NCI-H460 (cell line): ENCODE measurements at regions not wholly inside any gene's neighbourhood (a gene's known extent, or its start where the extent isn't known, plus 50 kb on each side); places are given as distances from the start of the nearest gene placed in this dataset.

ENCODE experiments used
- DNase-seq: peaks from one replicate; pipeline ENCODE4 v3.0.0-alpha.2; 2016; ENCODE audit warnings: low read depth; ENCODE audit errors: extremely low read depth

- no peak for DNase-seq
These were observed 714.8 kb downstream of the DHX35 start for GRCh38 chr20:39676857-39677391.

- no peak for DNase-seq
These were observed 714.1 kb downstream of the DHX35 start for GRCh38 chr20:39676241-39676640.

DNA sequence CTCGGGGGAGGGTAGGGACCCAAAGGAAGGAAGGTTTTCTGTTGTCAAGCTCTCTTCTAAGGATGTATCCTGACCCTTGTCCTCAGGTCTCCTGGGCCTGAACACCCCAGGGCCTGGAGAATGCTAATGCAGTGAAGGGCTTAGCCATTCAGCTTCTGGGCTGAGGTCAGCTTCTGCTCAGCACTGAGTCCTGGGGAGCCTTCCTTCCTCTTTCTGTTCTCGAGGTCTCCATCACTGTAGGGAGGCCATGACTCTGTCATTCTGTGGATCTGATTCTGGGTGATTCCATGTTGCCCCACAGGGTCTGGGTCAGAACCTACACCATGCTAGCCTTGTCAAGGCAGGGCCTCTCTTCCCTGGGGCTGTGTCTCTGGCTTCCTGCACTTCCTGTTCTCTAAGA is 712.7 kb downstream of the DHX35 start:
- DNase-seq, result no peak

DNA sequence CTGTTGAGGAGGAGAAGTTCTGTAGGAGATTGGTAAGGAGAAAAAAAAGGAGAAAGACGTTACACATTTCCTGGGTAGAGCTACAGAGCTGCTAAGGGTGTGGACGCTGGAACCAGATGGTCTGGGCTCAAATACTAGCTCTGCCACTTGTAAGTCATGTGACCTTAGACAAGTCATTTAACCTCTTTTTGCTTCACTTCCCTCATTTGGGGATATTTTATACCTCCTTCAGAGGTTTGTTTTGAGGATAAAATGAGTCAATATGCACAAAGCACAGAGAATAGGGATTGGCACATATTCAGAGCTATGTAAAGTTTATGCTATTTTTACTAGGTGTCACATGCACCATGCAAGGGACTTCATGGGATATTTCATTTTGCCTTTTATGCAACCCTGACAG is 708.8 kb downstream of the DHX35 start:
- no peak for DNase-seq

GRCh38 chr20:39669659-39670058 is 707.5 kb downstream of the DHX35 start:
- DNase-seq, result no peak

GRCh38 chr20:39668038-39668437 is 705.9 kb downstream of the DHX35 start:
- DNase-seq, result no peak

- DNase-seq, result peak; percentile 3
These were observed 699.7 kb downstream of the DHX35 start for GRCh38 chr20:39661833-39662232.

GRCh38 chr20:39660965-39661364 is 698.8 kb downstream of the DHX35 start:
- no peak for DNase-seq

DNA sequence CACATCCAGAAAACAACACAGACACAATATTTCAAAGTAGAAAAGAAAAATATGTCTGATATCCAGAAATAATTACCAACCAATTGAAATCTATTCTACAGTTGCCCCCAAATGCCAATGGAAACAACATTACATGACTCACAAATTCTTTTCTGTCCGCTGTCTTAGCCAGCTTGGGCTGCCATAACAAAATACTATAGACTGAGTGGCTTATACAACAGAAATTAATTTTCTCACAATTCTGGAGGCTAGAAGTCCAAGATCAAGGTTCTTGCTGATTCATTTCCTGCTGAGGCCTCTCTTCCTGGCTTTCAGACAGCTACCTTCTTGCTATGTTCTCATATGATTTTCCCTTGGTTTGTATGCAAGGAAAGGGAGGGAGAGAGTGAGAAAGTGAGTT is 698.1 kb downstream of the DHX35 start:
- DNase-seq, result no peak

- DNase-seq, result no peak
These were observed 696.7 kb downstream of the DHX35 start for GRCh38 chr20:39658662-39659409.

DNA sequence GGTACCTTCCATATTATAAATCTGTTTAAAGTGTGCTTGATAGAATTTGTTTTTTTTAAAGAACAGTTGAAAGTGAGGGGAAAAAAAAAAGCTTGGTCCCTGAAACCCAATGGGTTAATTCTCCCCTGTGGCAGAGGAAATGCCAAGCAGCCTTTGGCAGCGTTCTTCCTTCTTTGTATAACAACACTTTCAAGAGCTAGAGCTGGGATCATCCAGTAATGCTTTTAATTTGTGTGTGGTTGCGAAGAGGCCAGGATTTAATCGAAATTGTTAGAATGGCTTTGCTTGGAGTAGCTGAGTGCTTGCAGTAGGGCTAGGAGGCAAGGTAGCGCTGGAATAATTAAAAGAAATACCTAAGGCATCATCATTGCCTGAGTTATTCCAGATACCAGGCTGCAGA is 692.0 kb downstream of the DHX35 start:
- DNase-seq, result no peak

GRCh38 chr20:39651645-39652325 is 689.6 kb downstream of the DHX35 start:
- DNase-seq, result no peak

DNA sequence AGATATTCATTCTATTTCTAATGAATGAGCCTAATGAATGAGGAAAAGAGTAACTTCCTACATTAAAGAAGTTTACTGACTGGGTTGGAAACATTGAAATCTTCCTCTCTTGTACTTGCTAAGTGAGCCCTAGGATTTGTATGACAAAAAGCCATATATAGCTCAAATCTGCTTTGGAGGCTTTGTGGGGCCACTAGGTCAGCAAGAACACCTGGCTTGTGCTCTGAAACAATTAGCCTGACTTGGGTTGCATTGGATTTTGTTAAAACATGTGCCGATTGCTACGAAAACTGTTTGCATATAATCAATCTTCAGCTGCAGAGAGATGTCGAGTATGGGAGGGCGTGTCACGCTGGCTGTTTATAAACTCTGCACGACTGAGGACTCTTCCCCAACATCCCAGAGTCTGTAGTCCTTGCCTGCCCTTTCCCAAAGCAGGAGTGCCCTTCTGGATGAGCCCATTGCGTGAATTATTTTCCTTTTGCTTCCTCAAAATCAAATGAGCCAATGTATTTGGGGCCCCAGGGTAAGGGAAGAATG is 684.8 kb downstream of the DHX35 start:
- DNase-seq, result no peak

DNA sequence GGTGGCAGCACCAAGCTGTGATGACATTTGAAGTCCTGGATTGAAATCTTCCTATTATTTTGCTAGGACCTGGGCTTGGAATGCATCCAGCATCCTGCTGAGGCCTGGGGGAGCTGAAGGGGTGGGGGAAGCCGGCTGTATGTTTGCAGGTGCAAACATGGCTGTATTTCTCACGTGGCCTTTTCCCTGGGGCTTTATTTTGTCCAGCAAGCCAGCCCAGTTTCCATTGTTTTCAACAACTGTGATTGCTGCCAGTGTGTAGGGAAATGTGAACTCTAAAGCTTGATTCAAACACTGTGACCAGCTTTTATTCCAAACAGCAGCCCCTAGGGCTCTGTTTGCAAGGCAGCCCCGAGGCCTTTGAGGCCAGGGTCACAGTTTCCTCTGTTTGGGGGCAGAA is 683.0 kb downstream of the DHX35 start:
- no peak for DNase-seq

DNA sequence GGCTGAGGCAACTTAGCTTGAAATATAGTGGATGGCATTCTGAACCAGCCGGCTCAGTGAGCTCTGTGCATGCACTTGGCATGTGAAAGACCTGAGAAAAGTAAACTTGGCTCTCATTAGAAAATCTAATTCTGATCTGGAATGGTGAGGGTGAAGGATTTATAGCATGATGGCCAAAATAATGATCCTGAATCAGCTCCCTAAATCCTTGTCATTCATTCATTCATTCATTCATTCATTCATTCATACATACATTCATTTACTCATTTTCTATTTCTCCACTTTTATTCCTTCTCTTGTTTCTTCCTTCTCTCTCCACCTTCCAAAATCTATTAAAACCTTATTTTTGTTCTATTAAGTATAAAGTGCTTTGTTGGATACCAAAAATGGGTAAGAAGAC is 681.1 kb downstream of the DHX35 start:
- no peak for DNase-seq

GRCh38 chr20:39641423-39641822 is 679.3 kb downstream of the DHX35 start:
- no peak for DNase-seq

DNA sequence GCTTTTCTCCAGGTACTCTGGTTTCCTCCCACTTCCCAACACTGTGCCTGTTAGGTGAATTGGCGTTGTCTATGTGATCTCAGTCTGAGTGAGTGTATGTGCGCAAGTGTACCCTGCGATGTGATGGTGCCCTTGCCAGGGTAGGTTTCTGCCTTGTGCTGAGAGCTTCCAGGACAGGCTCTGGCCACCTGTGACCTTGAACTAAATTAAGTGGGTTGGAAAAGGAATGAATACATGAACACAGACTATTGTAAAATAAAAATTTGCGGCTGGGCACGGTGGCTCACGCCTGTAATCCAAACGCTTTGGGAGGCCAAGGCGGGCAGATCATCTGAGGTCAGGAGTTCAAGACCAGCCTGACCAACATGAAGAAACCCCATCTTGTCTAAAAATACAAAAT is 678.0 kb downstream of the DHX35 start:
- no peak for DNase-seq

DNA sequence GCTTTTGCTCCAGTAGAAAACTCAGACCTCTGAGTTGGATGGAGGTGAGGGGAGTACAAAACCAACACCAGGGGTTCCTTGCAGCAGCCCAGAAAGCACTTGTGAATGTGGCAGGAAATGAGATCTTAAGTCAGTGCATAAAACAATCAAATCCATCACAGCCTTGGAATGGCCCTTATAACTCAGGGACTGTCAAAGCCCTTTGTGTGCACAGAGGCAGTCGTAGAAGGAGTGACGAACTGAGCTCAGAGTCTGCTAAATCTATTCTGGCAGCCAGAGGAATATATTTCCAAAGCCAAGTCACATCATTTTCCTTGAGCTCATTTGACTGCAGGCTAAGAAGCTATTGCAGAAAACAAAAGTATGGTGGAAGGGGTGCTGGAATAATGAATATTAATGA is 676.6 kb downstream of the DHX35 start:
- DNase-seq, result no peak

- no peak for DNase-seq
These were observed 671.5 kb downstream of the DHX35 start for GRCh38 chr20:39633689-39634088.

GRCh38 chr20:39632757-39633156 is 670.6 kb downstream of the DHX35 start:
- DNase-seq, result no peak

DNA sequence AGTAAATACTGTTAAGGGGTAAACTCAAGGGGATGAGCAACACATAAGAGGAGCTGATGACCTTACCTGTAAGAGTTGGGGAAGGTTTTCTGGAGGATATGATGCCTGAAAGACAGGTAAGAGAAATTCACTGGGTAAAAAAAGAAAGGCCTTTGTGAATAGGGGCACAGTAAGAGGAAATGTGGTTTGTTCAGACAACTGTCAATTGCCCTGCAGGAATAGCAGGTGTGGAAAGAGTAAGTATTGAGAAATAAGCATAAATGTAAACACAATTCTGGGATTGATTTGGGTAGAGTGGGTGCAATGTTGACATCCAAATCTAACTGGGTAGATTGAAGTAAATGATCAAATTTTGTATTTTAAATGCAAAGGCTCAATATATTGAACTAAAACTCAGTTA is 670.0 kb downstream of the DHX35 start:
- no peak for DNase-seq

- DNase-seq, result no peak
These were observed 669.4 kb downstream of the DHX35 start for GRCh38 chr20:39631557-39631956.
